ENCODE measurements at regions not wholly inside any gene's neighbourhood (a gene's known extent, or its start where the extent isn't known, plus 50 kb on each side); places are given as distances from the start of the nearest gene placed in this dataset.
A peak's percentile ranks its signal among the peaks of the same experiment; 100 is the strongest.

DNA sequence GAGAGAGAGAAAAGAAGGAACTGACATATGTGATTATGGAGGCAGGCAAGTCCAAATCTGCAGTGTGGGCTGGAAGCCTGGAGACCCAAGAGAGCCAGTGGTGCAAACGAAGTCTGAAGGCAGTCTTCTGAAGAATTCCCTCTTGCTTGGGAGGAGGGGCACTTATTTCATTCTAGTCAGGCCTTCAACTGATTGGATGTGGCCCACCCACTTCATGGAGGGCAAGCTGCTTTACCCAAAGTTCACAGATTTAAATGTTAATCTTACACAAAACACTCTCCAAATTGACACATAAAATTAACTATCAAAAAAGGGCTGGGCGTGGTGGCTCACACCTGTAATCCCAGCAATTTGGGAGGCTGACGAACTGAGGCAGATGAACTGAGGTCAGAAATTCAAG lies 103.5 kb upstream of the RAB3GAP2 start (continued):
- TF ChIP-seq, protein P1, sequence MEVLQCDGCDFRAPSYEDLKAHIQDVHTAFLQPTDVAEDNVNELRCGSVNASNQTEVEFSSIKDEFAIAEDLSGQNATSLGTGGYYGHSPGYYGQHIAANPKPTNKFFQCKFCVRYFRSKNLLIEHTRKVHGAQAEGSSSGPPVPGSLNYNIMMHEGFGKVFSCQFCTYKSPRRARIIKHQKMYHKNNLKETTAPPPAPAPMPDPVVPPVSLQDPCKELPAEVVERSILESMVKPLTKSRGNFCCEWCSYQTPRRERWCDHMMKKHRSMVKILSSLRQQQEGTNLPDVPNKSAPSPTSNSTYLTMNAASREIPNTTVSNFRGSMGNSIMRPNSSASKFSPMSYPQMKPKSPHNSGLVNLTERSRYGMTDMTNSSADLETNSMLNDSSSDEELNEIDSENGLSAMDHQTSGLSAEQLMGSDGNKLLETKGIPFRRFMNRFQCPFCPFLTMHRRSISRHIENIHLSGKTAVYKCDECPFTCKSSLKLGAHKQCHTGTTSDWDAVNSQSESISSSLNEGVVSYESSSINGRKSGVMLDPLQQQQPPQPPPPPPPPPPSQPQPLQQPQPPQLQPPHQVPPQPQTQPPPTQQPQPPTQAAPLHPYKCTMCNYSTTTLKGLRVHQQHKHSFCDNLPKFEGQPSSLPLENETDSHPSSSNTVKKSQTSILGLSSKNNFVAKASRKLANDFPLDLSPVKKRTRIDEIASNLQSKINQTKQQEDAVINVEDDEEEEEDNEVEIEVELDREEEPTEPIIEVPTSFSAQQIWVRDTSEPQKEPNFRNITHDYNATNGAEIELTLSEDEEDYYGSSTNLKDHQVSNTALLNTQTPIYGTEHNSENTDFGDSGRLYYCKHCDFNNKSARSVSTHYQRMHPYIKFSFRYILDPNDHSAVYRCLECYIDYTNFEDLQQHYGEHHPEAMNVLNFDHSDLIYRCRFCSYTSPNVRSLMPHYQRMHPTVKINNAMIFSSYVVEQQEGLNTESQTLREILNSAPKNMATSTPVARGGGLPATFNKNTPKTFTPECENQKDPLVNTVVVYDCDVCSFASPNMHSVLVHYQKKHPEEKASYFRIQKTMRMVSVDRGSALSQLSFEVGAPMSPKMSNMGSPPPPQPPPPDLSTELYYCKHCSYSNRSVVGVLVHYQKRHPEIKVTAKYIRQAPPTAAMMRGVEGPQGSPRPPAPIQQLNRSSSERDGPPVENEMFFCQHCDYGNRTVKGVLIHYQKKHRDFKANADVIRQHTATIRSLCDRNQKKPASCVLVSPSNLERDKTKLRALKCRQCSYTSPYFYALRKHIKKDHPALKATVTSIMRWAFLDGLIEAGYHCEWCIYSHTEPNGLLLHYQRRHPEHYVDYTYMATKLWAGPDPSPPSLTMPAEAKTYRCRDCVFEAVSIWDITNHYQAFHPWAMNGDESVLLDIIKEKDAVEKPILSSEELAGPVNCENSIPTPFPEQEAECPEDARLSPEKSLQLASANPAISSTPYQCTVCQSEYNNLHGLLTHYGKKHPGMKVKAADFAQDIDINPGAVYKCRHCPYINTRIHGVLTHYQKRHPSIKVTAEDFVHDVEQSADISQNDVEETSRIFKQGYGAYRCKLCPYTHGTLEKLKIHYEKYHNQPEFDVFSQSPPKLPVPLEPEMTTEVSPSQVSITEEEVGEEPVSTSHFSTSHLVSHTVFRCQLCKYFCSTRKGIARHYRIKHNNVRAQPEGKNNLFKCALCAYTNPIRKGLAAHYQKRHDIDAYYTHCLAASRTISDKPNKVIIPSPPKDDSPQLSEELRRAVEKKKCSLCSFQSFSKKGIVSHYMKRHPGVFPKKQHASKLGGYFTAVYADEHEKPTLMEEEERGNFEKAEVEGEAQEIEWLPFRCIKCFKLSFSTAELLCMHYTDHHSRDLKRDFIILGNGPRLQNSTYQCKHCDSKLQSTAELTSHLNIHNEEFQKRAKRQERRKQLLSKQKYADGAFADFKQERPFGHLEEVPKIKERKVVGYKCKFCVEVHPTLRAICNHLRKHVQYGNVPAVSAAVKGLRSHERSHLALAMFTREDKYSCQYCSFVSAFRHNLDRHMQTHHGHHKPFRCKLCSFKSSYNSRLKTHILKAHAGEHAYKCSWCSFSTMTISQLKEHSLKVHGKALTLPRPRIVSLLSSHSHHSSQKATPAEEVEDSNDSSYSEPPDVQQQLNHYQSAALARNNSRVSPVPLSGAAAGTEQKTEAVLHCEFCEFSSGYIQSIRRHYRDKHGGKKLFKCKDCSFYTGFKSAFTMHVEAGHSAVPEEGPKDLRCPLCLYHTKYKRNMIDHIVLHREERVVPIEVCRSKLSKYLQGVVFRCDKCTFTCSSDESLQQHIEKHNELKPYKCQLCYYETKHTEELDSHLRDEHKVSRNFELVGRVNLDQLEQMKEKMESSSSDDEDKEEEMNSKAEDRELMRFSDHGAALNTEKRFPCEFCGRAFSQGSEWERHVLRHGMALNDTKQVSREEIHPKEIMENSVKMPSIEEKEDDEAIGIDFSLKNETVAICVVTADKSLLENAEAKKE (CRISPR knock-in tag; IDR thresholded peaks at IDR 0.05), result no peak
- no peak for TF ChIP-seq STAT1 (IDR thresholded peaks at IDR 0.05; ENCODE audit: unreplicated experiment)
- TF ChIP-seq CREB1 (CRISPR knock-in tag; IDR thresholded peaks at IDR 0.05; ENCODE audit: low read depth), result no peak
- TF ChIP-seq ZNF331 (CRISPR knock-in tag; IDR thresholded peaks at IDR 0.05; ENCODE audit: low read depth), result no peak
- TF ChIP-seq, protein P2, sequence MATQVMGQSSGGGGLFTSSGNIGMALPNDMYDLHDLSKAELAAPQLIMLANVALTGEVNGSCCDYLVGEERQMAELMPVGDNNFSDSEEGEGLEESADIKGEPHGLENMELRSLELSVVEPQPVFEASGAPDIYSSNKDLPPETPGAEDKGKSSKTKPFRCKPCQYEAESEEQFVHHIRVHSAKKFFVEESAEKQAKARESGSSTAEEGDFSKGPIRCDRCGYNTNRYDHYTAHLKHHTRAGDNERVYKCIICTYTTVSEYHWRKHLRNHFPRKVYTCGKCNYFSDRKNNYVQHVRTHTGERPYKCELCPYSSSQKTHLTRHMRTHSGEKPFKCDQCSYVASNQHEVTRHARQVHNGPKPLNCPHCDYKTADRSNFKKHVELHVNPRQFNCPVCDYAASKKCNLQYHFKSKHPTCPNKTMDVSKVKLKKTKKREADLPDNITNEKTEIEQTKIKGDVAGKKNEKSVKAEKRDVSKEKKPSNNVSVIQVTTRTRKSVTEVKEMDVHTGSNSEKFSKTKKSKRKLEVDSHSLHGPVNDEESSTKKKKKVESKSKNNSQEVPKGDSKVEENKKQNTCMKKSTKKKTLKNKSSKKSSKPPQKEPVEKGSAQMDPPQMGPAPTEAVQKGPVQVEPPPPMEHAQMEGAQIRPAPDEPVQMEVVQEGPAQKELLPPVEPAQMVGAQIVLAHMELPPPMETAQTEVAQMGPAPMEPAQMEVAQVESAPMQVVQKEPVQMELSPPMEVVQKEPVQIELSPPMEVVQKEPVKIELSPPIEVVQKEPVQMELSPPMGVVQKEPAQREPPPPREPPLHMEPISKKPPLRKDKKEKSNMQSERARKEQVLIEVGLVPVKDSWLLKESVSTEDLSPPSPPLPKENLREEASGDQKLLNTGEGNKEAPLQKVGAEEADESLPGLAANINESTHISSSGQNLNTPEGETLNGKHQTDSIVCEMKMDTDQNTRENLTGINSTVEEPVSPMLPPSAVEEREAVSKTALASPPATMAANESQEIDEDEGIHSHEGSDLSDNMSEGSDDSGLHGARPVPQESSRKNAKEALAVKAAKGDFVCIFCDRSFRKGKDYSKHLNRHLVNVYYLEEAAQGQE (IDR thresholded peaks at IDR 0.05; ENCODE audit: unreplicated experiment), result no peak
- no peak for TF ChIP-seq JUNB (IDR thresholded peaks at IDR 0.05; ENCODE audit: unreplicated experiment)

DNA sequence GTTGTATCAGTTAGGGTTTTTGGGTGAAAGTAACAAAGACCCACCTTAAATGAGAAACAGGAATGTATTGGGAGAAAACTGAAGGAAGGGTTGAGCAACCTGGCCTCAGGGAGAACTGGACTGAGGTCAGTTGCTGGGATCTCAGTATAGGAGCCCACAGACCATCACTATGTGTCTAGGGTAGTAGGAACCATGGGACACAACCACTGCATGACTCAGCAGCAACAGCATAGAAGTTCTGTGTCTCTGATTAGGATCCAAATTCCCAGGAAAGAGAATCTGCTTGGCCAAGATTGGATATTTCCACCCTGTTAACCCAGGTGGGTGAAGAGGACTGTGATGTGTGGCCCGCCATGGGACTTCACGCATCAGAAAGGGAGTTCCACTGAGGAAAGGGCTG lies 102.2 kb upstream of the RAB3GAP2 start:
- DNase-seq (ENCODE audit: low spot score) (no peak), ATAC-seq (no peak)
- peaks cover 12% of the 10 kb centered on the region; the same call in 1 of the 2 replicates for H3K4me1 ChIP-seq (ENCODE audit: insufficient read depth)
- no peak overlapping the region for H3K4me3 Mint-ChIP-seq
- peaks cover 7% of the 10 kb centered on the region; the same call in 2 of the 3 replicates for H3K9me3 Mint-ChIP-seq
- peaks cover 12% of the 10 kb centered on the region for H3K4me1 Mint-ChIP-seq
- no peaks in the 10 kb centered on the region for H3K36me3 Mint-ChIP-seq (ENCODE audit: low read depth)
- H4K20me1 ChIP-seq (replicated peaks; ENCODE audit: insufficient read depth), result no peaks in the 10 kb centered on the region
- no peak overlapping the region for H3K27ac ChIP-seq (ENCODE audit: low read depth)
- H3K27me3 ChIP-seq (ENCODE audit: insufficient read depth), result no peaks in the 10 kb centered on the region
- H3K27me3 Mint-ChIP-seq (ENCODE audit: insufficient read depth, low read depth, poor library complexity), result peaks cover 4% of the 10 kb centered on the region
- no peaks in the 10 kb centered on the region for H3K79me2 ChIP-seq (replicated peaks; ENCODE audit: insufficient read depth)
- no peak overlapping the region for H2AFZ ChIP-seq
- H3F3A ChIP-seq (replicated peaks; ENCODE audit: low read depth), result no peaks in the 10 kb centered on the region
- H3K4me2 ChIP-seq, result no peak overlapping the region
- 0 out of 2 replicates have a peak overlapping the region, but pooled peaks have one; percentile 35 for H3K27ac Mint-ChIP-seq
- H3K36me3 ChIP-seq (ENCODE audit: insufficient read depth), result no peaks in the 10 kb centered on the region
- H3K9me2 ChIP-seq (ENCODE audit: insufficient read depth), result no peaks in the 10 kb centered on the region
- no peak overlapping the region for H3K4me3 ChIP-seq
- no peak for TF ChIP-seq ZNF331 (CRISPR knock-in tag; IDR thresholded peaks at IDR 0.05; ENCODE audit: low read depth)
- no peak for TF ChIP-seq EZH2phosphoT487 (IDR thresholded peaks at IDR 0.05; ENCODE audit: unreplicated experiment)
- no peak for TF ChIP-seq JUNB (IDR thresholded peaks at IDR 0.05; ENCODE audit: unreplicated experiment)
- no peak for TF ChIP-seq NANOG (IDR thresholded peaks at IDR 0.05; ENCODE audit: borderline replicate concordance)

All from GM23338 (cell line).